Upper lobe of left lung (tissue), 6 donors: ENCODE measurements at regions not wholly inside any gene's neighbourhood (a gene's known extent, or its start where the extent isn't known, plus 50 kb on each side); places are given as distances from the start of the nearest gene placed in this dataset.

Experiments used
- ATAC-seq, 2 donors: fragments of 200-7000 bp; cut with Tn5 transposase; one replicate each; pipeline ENCODE4 v1.9.1; 2022; ENCODE audit warnings: mild to moderate bottlenecking in 2 of 2, moderate library complexity in 2 of 2; ENCODE audit not compliant: low FRiP score in 2 of 2
- DNase-seq, 2 donors: peaks; one replicate each; pipeline ENCODE4 v3.0.0-alpha.2; 2019 to 2020
- H3K27ac ChIP-seq, 4 donors: fragments of 200-600 bp; sonication (generic); one replicate each; pipeline ENCODE4 v1.5.1; 2016 to 2019
- H3K27me3 ChIP-seq, 4 donors: fragments of 200-600 bp; sonication (generic); one replicate each; pipeline ENCODE4 v1.5.1; 2017 to 2019
- H3K36me3 ChIP-seq, 4 donors: fragments of 200-600 bp; sonication (generic); one replicate each; pipeline ENCODE4 v1.5.1; 2016 to 2019
- H3K4me1 ChIP-seq, 4 donors: fragments of 200-600 bp; sonication (generic); one replicate each; pipeline ENCODE4 v1.5.1; 2018 to 2019
- H3K4me3 ChIP-seq, 4 donors: fragments of 200-600 bp; sonication (generic); one replicate each; pipeline ENCODE4 v1.5.1; 2017 to 2019; ENCODE audit warnings: mild to moderate bottlenecking in 2 of 4, moderate library complexity in 1 of 4
- H3K9me3 ChIP-seq, 4 donors: fragments of 200-600 bp; sonication (generic); one replicate each; pipeline ENCODE4 v1.5.1; 2018 to 2019
- EP300 ChIP-seq, 4 donors: sonication (generic); formaldehyde crosslinking; IDR thresholded peaks; one replicate each; pipeline ENCODE4 v1.5.1; 2017; ENCODE audit warnings: antibody characterized with exemption in 4 of 4, control low read depth in 2 of 4
- POLR2A ChIP-seq, 4 donors: fragments of 450-650 bp; IDR thresholded peaks; one replicate each; pipeline ENCODE4 v1.5.1; 2016 to 2017; ENCODE audit warnings: antibody characterized with exemption in 4 of 4, mild to moderate bottlenecking in 2 of 4
- POLR2AphosphoS5 ChIP-seq, 2 donors: sonication (generic); formaldehyde crosslinking; IDR thresholded peaks; one replicate each; pipeline ENCODE4 v1.5.1; 2017; ENCODE audit warnings: antibody characterized with exemption in 2 of 2
- WGBS, 2 donors: methylation state at CpG; one replicate each; pipeline ENCODE4 v1.1.5; 2017 to 2018; 5-methylcytosine and 5-hydroxymethylcytosine counted together
- TF ChIP-seq, protein P1 (sequence below), 6 experiments: fragments of 450-650 bp in 4 of 6; fragments of 200-600 bp in 2 of 6; sonication (generic) in 2 of 6; IDR thresholded peaks; one replicate each; pipeline ENCODE4 v1.5.1; 2016 to 2019; ENCODE audit warnings: antibody characterized with exemption in 6 of 6
- donor health status: DM: no; HTN: no; CAD: no; lungs with moderate emphysema.
- donor health status: DM: no; HTN: yes; CAD: no; lungs with severe emphysema.

DNA sequence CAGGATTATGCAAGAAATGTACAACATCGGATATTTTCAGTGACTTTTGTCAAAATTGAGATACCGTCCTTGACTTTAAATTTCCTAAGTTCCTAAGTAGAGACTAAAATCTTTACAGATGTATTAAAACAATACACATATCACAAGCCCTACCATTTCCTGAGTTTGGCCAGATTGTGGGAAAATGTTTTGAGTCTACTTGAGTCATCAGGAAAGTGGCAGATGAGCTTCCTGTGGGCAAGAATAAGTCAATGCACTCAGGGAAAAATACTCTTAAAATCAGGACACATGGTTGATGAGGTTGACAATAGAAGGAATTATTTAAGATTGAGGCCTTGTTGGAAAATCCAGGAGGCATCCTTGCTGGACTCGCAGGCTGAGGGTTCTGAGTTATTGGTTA, 162.5 kb downstream of the SNX10 start:
- TF ChIP-seq, protein P1, sequence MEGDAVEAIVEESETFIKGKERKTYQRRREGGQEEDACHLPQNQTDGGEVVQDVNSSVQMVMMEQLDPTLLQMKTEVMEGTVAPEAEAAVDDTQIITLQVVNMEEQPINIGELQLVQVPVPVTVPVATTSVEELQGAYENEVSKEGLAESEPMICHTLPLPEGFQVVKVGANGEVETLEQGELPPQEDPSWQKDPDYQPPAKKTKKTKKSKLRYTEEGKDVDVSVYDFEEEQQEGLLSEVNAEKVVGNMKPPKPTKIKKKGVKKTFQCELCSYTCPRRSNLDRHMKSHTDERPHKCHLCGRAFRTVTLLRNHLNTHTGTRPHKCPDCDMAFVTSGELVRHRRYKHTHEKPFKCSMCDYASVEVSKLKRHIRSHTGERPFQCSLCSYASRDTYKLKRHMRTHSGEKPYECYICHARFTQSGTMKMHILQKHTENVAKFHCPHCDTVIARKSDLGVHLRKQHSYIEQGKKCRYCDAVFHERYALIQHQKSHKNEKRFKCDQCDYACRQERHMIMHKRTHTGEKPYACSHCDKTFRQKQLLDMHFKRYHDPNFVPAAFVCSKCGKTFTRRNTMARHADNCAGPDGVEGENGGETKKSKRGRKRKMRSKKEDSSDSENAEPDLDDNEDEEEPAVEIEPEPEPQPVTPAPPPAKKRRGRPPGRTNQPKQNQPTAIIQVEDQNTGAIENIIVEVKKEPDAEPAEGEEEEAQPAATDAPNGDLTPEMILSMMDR (IDR thresholded peaks at IDR 0.05) = no peak
- no peak for TF ChIP-seq EP300 (IDR thresholded peaks at IDR 0.05)
- no peak for TF ChIP-seq POLR2A (IDR thresholded peaks at IDR 0.05)
- TF ChIP-seq POLR2AphosphoS5 (IDR thresholded peaks at IDR 0.05) = no peak
- peaks cover 0 to 4% (median 4%) of the 10 kb centered on the region in 4 donors for H3K4me1 ChIP-seq
- H3K9me3 ChIP-seq = no peaks in the 10 kb centered on the region
- 50 to 75% methylated on average over 3 of the region's 3 CpGs for WGBS, 2 donors
- H3K4me3 ChIP-seq = no peak overlapping the region
- no peaks in the 10 kb centered on the region for H3K27me3 ChIP-seq
- DNase-seq (no peak), ATAC-seq (no peak)
- peak overlapping the region in 2 of 4 donors; percentile 24 to 32 for H3K27ac ChIP-seq
- H3K36me3 ChIP-seq = no peaks in the 10 kb centered on the region

DNA sequence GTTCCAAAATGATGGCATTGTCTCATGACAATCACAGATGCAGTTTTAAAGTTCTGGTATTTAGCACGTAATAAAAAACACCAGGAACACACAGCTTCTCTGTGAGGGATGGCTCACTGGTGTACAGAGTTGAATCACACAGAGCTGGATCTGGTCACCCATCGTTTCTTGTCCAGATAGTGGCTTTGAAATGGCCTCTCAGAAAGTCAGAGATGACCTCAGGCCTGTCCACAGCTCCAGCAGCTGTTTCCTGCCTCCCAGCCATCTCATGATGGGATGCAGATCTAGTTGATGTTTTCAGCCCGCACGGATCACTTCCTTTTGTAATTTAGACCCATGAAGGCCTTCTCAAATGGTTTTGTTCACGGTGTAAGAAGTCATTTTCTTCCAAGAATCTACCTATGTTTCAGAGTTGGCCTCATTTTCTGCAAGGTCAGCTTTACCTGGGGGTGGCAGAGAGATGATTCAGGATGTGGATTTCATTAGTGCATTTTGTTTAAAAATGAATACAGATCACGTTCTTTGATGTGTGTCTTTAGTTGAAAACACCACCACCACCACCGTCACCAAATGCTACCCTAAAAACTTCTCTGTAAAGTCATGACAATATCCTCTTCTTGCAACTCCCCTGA, 166.2 kb downstream of the SNX10 start:
- DNase-seq (no peak), ATAC-seq (peak in 1 of 2 donors; percentile 43)
- TF ChIP-seq POLR2A (IDR thresholded peaks at IDR 0.05) = no peak
- TF ChIP-seq POLR2AphosphoS5 (IDR thresholded peaks at IDR 0.05) = no peak
- TF ChIP-seq, protein P1 (IDR thresholded peaks at IDR 0.05) = no peak
- TF ChIP-seq EP300 (IDR thresholded peaks at IDR 0.05) = no peak
- no peaks in the 10 kb centered on the region for H3K27me3 ChIP-seq
- no peak overlapping the region for H3K27ac ChIP-seq
- no peak overlapping the region for H3K4me3 ChIP-seq
- no peaks in the 10 kb centered on the region for H3K36me3 ChIP-seq
- no peaks in the 10 kb centered on the region for H3K4me1 ChIP-seq
- WGBS, 2 donors = 73 to 77% methylated on average over 7 of the region's 7 CpGs
- no peaks in the 10 kb centered on the region for H3K9me3 ChIP-seq

DNA sequence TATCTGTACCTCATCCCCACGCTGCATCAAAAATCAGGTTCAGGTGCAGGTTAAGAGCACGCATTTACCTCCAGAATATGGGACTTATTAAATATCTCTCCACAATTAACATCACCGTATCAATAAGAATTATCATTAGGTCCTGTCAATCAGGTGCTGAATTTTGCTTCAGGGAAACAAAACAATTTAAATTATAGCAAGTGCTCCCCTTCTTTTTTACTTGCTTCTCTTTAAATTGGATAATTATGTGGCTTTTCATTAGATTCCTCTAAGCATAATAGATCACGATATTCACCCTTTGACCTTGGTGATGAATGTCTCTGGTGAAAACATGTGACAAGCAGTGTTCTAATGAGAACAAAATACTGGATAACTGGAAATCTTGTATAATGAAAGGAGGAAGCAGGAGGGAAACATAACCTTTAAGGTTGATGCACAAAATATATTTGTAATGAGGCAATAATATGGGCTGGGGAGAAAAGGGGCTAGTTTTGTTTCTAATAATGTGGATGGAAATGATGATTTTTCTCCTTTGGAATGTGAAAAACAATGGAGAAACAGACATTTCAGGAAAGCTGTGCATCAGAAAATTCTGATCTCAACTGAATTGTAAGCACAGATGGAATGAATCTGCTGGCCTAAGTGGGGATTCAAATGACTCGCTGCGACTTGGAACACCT, 166.9 kb downstream of the SNX10 start:
- Histone ChIP-seq H3K9me3 (no peaks in the 10 kb centered on the region), H3K4me3 (no peak overlapping the region), H3K36me3 (no peaks in the 10 kb centered on the region), H3K4me1 (no peaks in the 10 kb centered on the region), H3K27ac (no peak overlapping the region), H3K27me3 (no peaks in the 10 kb centered on the region)
- ATAC-seq (no peak), DNase-seq (no peak)
- 95 to 97% methylated on average over 6 of the region's 6 CpGs for WGBS, 2 donors
- TF ChIP-seq POLR2AphosphoS5 (IDR thresholded peaks at IDR 0.05) = no peak
- no peak for TF ChIP-seq POLR2A (IDR thresholded peaks at IDR 0.05)
- TF ChIP-seq, protein P1 (IDR thresholded peaks at IDR 0.05) = no peak
- TF ChIP-seq EP300 (IDR thresholded peaks at IDR 0.05) = no peak

DNA sequence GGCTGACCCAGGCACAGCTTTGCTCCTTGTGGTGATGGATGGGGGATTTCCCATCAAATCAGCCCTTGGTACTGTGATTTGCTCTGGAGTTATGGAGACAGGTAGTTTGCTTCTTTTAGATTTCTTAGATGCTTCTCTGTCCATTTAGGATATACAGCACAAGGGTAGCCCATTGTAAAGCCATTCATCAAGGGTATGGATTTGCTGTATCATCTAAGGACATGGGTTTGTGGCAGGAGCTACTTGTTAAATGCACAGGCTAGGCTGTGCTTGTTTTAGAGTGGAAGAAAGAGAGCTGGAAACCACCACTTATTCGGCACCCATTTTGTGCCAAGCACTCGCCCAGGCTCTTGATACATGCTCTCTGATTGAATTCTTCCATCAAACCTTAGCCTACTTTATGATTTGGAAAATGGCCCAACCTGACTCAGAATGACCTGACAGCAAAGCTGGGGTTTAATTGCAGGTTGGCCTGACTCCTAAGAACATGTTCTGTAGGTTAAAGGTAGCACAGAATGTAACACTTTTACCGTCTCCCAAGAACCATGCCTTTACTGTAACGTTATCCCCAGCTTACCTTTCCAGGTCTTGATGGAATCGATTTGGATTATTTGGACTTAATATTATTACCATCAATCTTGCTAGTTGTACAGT, 168.0 kb downstream of the SNX10 start:
- Histone ChIP-seq H3K4me1 (no peaks in the 10 kb centered on the region), H3K27me3 (no peaks in the 10 kb centered on the region), H3K9me3 (no peaks in the 10 kb centered on the region), H3K27ac (no peak overlapping the region), H3K4me3 (no peak overlapping the region), H3K36me3 (no peaks in the 10 kb centered on the region)
- TF ChIP-seq, protein P1 (IDR thresholded peaks at IDR 0.05) = no peak
- no peak for TF ChIP-seq POLR2A (IDR thresholded peaks at IDR 0.05)
- no peak for ATAC-seq
- WGBS, 2 donors = 78 to 86% methylated on average over 5 of the region's 5 CpGs
- DNase-seq = no peak
